ENCODE measurements at regions not wholly inside any gene's neighbourhood (a gene's known extent, or its start where the extent isn't known, plus 50 kb on each side); places are given as distances from the start of the nearest gene placed in this dataset.
"Not testable (repeated sequence)": the region's sequence is repeated elsewhere in the genome, so short reads cannot be mapped to it uniquely, and the experiment has no call there.

- DNase-seq = no peak
Observed at GRCh38 chr2:142617461-142617860, 260.0 kb upstream of the KYNU start.

GRCh38 chr2:142615876-142616275 is 261.6 kb upstream of the KYNU start:
- no peak for DNase-seq

DNA sequence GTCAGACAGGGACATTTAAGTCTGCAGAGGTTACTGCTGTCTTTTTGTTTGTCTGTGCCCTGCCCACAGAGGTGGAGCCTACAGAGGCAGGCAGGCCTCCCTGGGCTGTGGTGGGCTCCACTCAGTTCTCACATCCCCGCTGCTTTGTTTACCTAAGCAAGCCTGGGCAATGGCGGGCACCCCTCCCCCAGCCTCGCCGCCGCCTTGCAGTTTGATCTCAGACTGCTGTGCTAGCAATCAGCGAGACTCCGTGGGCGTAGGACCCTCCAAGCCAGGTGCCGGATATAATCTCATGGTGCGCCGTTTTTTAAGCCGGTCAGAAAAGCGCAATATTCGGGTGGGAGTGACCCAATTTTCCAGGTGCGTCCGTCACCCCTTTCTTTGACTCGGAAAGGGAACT is 264.3 kb upstream of the KYNU start:
- DNase-seq = not testable (repeated sequence)

GRCh38 chr2:142605421-142605820 is 272.0 kb upstream of the KYNU start:
- DNase-seq = no peak

GRCh38 chr2:142603759-142604158 is 273.7 kb upstream of the KYNU start:
- peak; percentile 27 for DNase-seq

DNA sequence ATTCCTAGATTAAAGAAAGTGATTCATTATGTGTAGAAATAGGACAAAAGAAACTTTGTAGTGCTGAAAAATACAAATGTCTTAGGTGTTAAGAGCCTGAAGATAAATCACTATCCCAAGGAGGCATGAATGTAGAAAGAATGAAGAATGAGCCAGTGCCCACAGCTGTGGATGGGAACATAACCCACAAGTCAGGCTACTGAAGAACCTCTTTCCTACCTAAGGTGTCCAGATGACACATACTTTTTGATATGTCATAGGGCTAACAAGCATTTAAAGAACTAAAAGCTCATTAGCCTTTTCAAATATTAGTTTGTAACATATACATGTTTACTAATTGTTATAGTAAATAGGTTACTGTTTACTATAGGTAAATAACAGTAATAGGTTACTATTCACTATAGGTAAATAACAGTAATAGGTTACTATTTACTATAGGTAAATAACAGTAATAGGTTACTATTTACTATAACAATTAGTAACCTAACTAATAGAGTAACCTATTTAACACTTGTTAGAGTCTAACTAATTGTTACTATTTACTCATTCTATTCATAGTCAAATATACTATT is 275.0 kb upstream of the KYNU start:
- DNase-seq = no peak

DNA sequence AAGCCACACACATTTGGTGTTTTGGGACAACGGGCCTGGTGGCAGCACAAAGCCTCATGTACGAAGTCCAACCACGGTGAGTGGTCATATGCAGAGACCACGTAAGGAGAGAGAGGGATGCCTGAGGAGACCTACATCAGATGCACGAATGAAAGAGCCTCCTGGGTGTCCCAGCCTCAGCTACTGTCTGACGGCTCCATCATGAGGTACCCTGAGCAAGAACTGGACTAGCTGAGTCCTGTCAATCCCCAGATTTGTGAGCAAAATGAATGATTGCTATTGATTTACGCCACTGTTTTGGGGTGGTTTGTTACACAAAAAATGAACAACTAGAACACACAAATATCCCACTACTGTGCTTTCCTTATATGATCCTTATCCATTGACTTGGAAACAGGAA is 275.7 kb upstream of the KYNU start:
- DNase-seq = no peak

GRCh38 chr2:142599504-142599903 is 278.0 kb upstream of the KYNU start:
- no peak for DNase-seq

DNA sequence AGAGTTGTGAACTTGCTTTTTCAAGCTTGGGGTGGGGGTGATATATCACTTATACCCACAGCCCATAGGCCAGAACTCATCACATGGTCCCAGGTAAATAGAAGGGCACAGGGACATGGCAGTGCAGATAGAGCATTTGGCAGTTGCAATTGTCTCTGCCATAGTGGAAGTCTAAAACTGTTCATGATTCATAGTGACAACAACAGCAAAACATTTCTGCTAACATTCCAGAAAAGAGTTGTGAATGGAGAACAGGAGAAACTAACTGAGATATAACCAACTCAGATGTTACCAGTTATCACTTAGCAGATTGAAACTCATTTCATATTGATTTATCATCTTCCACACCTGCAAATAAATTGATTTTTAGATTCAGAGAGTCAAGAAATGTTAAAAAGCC is 278.6 kb upstream of the KYNU start:
- no peak for DNase-seq

- no peak for DNase-seq
Observed at GRCh38 chr2:142596334-142597088, 281.0 kb upstream of the KYNU start.

GRCh38 chr2:142594935-142595334 is 282.5 kb upstream of the KYNU start:
- no peak for DNase-seq

DNA sequence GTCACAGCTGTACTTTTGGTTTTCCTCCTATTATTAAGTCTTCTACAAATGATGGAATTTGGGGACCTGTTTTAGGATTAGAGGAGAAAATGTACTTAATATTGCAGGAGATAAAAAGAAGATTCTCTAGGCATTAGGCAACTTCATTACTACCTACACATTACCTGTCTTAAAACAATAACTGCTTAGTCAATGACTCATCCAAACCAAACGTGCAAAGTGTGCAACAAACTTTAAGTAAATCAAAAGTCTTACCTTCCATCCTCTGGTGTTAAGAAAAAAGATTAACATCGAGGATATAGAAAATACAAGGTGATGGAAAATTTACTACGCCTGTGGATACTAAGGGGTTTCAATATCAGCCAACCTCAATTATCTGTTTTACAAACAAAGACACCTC is 285.3 kb upstream of the KYNU start:
- no peak for DNase-seq

GRCh38 chr2:142591420-142591819 is 286.0 kb upstream of the KYNU start:
- no peak for DNase-seq

DNA sequence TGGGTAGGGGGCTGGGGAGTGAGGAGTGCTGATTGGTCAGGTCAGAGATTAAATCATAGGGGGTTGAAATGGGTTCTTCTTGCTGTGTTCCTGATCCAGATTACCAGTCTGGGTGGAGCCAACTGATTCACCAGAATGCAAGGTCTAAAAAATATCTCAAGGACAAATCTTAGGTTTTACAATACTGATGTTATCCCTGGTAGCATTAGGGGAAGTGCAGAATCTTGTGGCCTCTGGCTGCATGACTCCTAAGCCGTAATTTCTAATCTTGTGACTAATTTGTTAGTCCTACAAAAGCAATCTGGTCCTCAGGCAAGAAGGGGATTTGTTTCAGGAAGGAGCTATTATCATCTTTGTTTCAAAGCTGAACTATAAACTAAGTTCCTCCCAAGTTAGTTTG is 289.2 kb upstream of the KYNU start:
- no peak for DNase-seq

DNA sequence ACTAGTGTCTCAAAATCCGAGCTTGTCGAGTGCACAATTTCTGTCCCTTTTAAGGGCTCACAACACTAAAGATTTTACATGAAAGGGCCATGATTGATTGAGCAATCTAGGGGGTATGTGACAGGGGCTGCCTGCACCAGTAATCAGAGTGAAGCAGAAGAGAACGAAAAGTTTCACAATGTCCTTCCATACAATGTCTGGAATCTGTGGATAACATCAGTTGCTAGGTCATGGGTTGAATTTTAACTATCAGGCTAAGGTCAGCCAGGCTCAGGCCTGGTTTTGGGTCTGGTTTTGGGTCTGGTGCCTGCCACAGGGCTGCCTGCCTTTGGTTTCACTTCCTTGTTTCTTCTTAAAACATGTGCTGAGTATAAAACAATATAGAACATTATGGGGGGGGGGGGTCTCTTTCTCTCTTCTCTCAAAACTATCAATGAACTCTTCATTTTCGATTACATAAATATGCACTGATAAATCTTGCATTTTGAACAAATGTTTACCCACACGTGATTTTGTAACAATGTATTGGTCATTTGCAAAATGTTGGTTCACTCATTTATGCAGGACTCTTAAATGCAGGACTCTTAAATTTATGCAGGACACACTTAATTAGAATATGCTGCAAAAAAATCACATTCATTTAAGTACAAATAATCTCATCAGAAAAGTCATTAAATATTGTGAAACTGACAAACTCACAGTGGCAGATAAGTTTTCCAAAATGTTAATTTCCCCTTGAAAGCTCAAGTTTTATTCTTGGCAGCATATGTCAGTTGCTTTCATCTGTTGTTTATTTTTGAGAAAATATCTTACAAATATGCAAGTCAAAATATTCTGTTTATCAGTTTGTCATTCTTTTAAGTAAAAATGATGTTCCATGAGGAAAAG is 290.5 kb upstream of the KYNU start:
- DNase-seq = no peak

- no peak for DNase-seq
Observed at GRCh38 chr2:142585785-142586184, 291.7 kb upstream of the KYNU start.

DNA sequence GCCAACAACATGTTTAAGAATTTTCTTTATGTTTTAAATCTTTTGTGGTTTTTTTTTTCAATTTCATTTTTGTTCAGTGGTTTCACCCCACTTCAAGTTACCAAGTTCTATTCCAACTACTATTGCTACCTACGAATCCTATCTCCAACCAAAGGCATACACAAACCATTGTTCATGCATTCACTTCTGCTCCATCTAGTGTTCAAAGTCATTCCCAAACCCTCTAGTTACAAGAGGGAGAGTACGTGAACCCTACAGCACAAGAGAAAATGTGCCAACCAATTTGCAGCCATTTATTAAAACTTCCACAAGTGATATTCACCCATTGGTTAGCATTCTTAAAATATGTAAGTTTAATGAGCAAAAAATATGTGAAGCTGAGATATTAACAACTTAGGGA is 295.1 kb upstream of the KYNU start:
- no peak for DNase-seq

DNA sequence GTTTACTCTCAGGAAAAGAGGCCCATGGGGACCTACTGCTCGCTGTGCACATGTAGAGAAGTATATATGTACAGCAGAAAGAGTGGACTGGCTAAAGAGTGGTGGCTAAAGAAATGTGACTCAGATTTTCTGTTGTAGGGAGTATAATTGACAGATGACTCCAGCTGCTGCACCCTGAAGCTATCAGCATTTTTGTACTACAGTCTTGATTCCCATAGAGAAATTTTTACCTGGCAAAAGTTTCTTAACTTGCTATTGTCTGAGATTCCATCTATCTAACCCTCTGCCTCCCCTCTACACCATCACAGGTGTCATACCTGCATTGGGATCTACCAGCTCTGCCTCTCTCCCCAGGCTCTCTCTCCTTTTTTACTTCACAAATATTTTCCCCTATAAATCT is 296.0 kb upstream of the KYNU start:
- DNase-seq = no peak

GRCh38 chr2:142580691-142581090 is 296.8 kb upstream of the KYNU start:
- DNase-seq = no peak

GRCh38 chr2:142575561-142575960 is 301.9 kb upstream of the KYNU start:
- DNase-seq = no peak

GRCh38 chr2:142574388-142574787 is 303.1 kb upstream of the KYNU start:
- no peak for DNase-seq

DNA sequence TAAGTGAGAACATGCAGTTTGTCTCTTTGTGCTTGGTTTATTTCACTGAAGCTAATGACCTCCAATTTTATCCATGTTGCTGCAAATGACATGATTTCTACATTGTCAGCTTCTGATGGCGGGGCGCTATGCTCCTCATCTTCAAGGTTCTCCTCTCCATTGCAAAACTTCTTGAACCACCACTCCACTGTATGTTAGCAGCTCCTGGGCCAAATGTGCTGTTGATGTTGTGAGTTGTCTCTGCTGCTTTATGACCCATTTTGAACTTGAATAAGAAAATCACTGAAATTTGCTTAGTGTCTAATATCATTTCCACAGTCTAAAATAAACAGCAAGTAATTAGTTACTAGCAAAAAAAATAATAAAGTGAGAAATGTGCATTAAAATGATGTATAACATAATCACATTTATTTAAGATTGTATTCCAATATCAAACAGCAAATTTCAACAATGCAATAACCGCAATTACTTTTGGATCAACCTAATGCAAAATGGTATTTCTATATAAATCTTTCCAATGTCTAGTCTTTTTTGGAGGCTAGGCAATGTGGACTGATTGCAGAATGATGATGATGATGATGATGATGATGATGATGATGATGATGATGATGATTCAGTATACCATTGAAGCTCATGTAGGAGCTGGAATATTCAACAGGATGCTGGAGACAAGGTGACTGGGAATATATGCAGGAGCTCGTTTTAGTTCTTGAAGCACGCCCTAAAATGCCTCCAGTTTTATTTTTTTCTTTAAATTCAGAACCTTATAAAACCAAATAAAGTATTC is 304.9 kb upstream of the KYNU start:
- no peak for DNase-seq

GRCh38 chr2:142571934-142572333 is 305.5 kb upstream of the KYNU start:
- no peak for DNase-seq

All from NCI-H1105 treated with DMSO at 0.1 percent for 48 hours (cell line).